Liver (tissue), 3 donors: ENCODE measurements at regions not wholly inside any gene's neighbourhood (a gene's known extent, or its start where the extent isn't known, plus 50 kb on each side); places are given as distances from the start of the nearest gene placed in this dataset.

ENCODE experiments used
- CTCF ChIP-seq: fragments of 150-350 bp; IDR thresholded peaks from 2 replicates; pipeline ENCODE4 v1.5.1; 2017; ENCODE audit warnings: improper control_type of control experiment, low read depth, low read length; ENCODE audit not compliant: missing input control
- GABPA ChIP-seq, 2 donors: IDR thresholded peaks in 1 of 2; conservative IDR thresholded peaks in 1 of 2; 2 replicates each; pipeline ENCODE4 v1.6.1; 2016; ENCODE audit warnings: antibody characterized with exemption in 2 of 2, mild to moderate bottlenecking in 1 of 2, moderate library complexity in 1 of 2
- MAX ChIP-seq: IDR thresholded peaks from 2 replicates; pipeline ENCODE4 v1.6.1; 2016; ENCODE audit warnings: antibody characterized with exemption
- YY1 ChIP-seq: IDR thresholded peaks from 2 replicates; pipeline ENCODE4 v1.6.1; 2016; ENCODE audit warnings: antibody characterized with exemption, mild to moderate bottlenecking
- donor health status: healthy.
- donor health status: healthy.

GRCh38 chr13:50722440-50723125 lies 120.9 kb downstream of the DLEU7 start:
- TF ChIP-seq CTCF (no peak), MAX (no peak), YY1 (no peak), GABPA (IDR thresholded peaks at IDR 0.05 in 1 of 2, conservative IDR thresholded peaks at IDR 0.05 in 1 of 2) (no peak)
